ENCODE measurements at regions not wholly inside any gene's neighbourhood (a gene's known extent, or its start where the extent isn't known, plus 50 kb on each side); places are given as distances from the start of the nearest gene placed in this dataset.

DNA sequence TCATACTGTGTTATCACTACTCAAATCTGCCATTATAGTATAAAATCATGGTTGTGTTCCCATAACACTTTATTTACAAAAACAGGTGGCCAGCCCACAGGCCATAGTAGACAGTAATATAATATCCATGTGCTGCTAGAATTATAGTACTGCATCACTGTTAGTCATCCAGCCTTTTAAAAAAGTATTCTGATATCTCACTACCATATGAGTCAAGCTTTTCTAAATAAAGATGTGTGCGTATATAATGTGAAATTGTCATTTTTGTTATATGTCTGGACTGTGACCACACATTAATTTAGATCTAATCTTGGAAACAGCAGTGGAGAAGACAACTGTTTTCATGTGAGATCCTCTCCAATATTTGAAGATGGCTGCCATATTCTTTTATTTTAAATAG is 1049.1 kb upstream of the GOT2 start:
- TF ChIP-seq TAF1 (IDR thresholded peaks at IDR 0.05; ENCODE audit: borderline replicate concordance, insufficient read depth, low read length) (no peak), POLR2AphosphoS5 (IDR thresholded peaks at IDR 0.05; ENCODE audit: low read depth, low read length) (no peak)

All from PFSK-1 (cell line).